BLaER1 treated with 17β-estradiol and CSF1 and Interleukin-3, amounts not matched to agents 10 nM and 100 nM (cell line): ENCODE measurements at regions not wholly inside any gene's neighbourhood (a gene's known extent, or its start where the extent isn't known, plus 50 kb on each side); places are given as distances from the start of the nearest gene placed in this dataset.

Source experiments
- H3K27ac ChIP-seq, 11 experiments: shearing (Covaris generic); formaldehyde crosslinking; 2 replicates each; pipeline ENCODE4 v1.8.1; 2022
- H3K27me3 ChIP-seq, 11 experiments: shearing (Covaris generic); formaldehyde crosslinking; 2 replicates each; pipeline ENCODE4 v1.8.1; 2022
- H3K36me3 ChIP-seq, 11 experiments: shearing (Covaris generic); formaldehyde crosslinking; 2 replicates each; pipeline ENCODE4 v1.8.1; 2022
- H3K4me1 ChIP-seq, 10 experiments: shearing (Covaris generic); formaldehyde crosslinking; 2 replicates each; pipeline ENCODE4 v1.8.1; 2022
- H3K4me2 ChIP-seq, 11 experiments: shearing (Covaris generic); formaldehyde crosslinking; 2 replicates each; pipeline ENCODE4 v1.8.1; 2022
- H3K4me3 ChIP-seq, 10 experiments: shearing (Covaris generic); formaldehyde crosslinking; 2 replicates each; pipeline ENCODE4 v1.8.1; 2022
- H3K9ac ChIP-seq, 11 experiments: shearing (Covaris generic); formaldehyde crosslinking; 2 replicates each; pipeline ENCODE4 v1.8.1; 2022
- H3K9me3 ChIP-seq, 11 experiments: shearing (Covaris generic); formaldehyde crosslinking; replicated peaks in 1 of 11; 2 replicates each; pipeline ENCODE4 v1.8.1; 2022
- H4K20me1 ChIP-seq, 11 experiments: shearing (Covaris generic); formaldehyde crosslinking; 2 replicates each; pipeline ENCODE4 v1.8.1; 2022
- Cebpa-rat ChIP-seq, 11 experiments: shearing (Covaris generic); IDR thresholded peaks; 2 replicates each; pipeline ENCODE4 v1.8.1; 2022

DNA sequence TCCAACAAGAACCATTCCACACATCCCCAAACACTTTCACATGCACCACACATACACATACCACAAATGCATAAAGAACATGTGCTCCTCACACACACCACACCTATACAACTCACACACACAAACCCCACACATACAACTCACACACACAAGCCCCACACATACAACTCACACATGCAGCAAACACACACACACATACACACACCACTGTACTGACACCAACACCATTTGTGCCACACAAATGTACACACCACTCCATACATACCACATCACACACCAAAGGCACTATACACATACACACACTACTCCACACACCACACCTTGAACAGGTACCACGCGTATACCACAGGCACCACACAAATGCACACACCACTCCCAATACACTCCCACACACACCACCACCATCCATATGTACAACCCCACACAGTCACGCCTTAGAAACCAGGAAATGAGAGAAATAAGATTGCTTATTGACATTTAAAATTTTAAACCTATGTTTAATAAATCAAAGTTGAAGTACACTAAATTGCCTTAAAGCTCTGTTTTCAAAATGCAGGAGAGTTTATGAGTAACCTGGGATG, 107.4 kb downstream of the ARL4A start:
- Histone ChIP-seq H3K27me3 (no peaks in the 10 kb centered on the region), H3K4me2 (no peak overlapping the region), H3K9ac (no peak overlapping the region), H4K20me1 (no peaks in the 10 kb centered on the region), H3K27ac (no peak overlapping the region), H3K4me1 (peaks cover 0 to 5% (median 0%) of the 10 kb centered on the region in 10 experiments; a peak in 1 of 20 replicates), H3K9me3 (peaks cover 0 to 29% (median 11%) of the 10 kb centered on the region in 11 experiments; a peak in 14 of 22 replicates), H3K36me3 (no peaks in the 10 kb centered on the region), H3K4me3 (no peak overlapping the region)
- no peak for TF ChIP-seq Cebpa-rat (IDR thresholded peaks at IDR 0.05)

DNA sequence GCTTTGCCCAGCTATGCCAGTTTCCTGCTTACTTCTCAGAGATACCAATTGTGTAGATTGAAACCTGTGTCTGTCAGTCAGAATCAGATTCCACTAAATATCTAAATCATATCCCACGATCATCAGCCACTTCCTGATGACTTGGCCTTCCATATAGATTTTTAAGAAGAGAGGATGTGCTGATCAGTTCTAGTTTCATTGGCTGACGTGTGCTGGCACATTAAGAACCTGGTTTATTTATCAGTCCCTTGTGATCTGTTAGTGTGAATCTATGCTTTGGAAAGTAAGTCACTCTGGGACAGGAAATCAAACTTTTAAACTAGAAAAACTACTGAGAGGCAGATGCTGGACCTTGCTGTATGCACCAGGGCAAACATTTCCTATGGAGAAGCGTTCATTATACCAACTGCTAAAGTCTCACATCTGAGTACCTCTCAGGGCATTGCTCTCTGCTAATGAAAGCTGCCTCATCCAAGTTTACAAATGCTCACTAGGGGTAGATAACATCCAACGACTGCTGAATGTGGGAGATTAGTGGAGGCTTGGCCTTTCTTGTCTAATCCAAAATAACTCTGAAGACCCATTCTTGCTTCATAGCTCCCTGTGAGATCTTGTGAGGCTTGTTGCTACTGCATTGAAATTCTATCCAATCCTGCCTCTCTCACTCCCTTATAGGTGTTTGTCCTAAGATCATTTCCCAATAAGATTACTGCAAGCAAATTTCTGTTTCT, 109.1 kb downstream of the ARL4A start:
- H3K9ac ChIP-seq, result no peak overlapping the region

DNA sequence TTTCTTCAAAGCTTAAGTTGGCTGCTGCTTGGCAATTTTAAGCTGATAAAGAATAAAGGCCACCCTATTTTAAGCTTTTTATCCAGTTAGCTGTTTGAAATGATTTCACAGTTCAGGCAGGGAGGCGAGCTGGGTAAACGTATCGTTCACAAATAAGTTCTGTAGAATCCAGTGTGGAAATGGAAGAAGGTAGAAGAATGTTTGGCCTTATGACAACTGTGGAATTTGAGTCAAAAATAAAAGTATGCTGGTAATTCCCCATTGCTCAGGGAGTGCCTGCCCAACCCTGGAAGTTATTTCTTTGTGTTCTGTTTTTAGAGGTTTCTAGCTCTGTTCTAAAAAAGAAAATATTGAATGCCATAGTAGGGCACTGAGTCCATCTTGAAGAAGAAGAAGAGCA, 113.1 kb downstream of the ARL4A start:
- Histone ChIP-seq H3K27me3 (peaks cover 0 to 10% (median 0%) of the 10 kb centered on the region in 11 experiments; a peak in 4 of 22 replicates), H3K27ac (no peak overlapping the region), H3K9ac (no peak overlapping the region), H4K20me1 (no peaks in the 10 kb centered on the region), H3K4me3 (no peak overlapping the region), H3K4me2 (0 out of 22 replicates have a peak overlapping the region, but pooled peaks of 1 of the 11 experiments have one; percentile 5), H3K9me3 (peaks cover 0 to 3% (median 0%) of the 10 kb centered on the region in 11 experiments; a peak in 2 of 22 replicates), H3K4me1 (peaks cover 0 to 39% (median 0%) of the 10 kb centered on the region in 10 experiments; a peak in 6 of 20 replicates), H3K36me3 (no peaks in the 10 kb centered on the region)
- no peak for TF ChIP-seq Cebpa-rat (IDR thresholded peaks at IDR 0.05)

More for the DNA sequence above, 109.1 kb downstream of the ARL4A start:
- H3K9me3 ChIP-seq, result peaks cover 0 to 29% (median 11%) of the 10 kb centered on the region in 11 experiments; a peak in 14 of 22 replicates
- H3K4me1 ChIP-seq, result peaks cover 0 to 5% (median 0%) of the 10 kb centered on the region in 10 experiments; a peak in 1 of 20 replicates
- H3K4me2 ChIP-seq, result no peak overlapping the region
- no peak overlapping the region for H3K4me3 ChIP-seq
- no peak overlapping the region for H3K27ac ChIP-seq
- no peaks in the 10 kb centered on the region for H3K36me3 ChIP-seq
- no peaks in the 10 kb centered on the region for H3K27me3 ChIP-seq
- no peaks in the 10 kb centered on the region for H4K20me1 ChIP-seq
- no peak for TF ChIP-seq Cebpa-rat (IDR thresholded peaks at IDR 0.05)

DNA sequence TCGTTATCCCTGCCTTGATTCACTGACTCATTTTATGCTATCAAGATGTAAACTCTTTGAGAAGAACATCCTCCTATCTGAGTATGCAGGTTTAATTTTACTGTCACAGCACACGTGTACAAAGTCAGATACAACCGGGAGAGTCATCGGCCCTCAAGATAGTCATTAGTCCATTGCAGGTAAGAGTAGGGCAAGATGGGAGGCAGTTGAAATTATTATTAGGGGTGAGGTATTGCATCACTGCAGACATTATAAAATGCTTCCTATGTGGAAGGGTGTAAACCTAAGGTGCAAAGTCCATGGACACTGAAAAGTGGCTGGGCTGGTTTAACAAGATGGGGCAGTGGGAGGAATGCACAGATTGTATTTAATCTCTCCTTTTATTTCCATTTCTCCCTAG, 113.7 kb downstream of the ARL4A start:
- H3K9ac ChIP-seq, result no peak overlapping the region
- no peaks in the 10 kb centered on the region for H4K20me1 ChIP-seq
- no peaks in the 10 kb centered on the region for H3K9me3 ChIP-seq
- no peak for TF ChIP-seq Cebpa-rat (IDR thresholded peaks at IDR 0.05)
- peaks cover 0 to 46% (median 0%) of the 10 kb centered on the region in 10 experiments; a peak in 6 of 20 replicates for H3K4me1 ChIP-seq
- H3K4me2 ChIP-seq, result no peak overlapping the region
- H3K27me3 ChIP-seq, result peaks cover 0 to 10% (median 0%) of the 10 kb centered on the region in 11 experiments; a peak in 4 of 22 replicates
- H3K27ac ChIP-seq, result no peak overlapping the region
- no peaks in the 10 kb centered on the region for H3K36me3 ChIP-seq
- H3K4me3 ChIP-seq, result no peak overlapping the region

DNA sequence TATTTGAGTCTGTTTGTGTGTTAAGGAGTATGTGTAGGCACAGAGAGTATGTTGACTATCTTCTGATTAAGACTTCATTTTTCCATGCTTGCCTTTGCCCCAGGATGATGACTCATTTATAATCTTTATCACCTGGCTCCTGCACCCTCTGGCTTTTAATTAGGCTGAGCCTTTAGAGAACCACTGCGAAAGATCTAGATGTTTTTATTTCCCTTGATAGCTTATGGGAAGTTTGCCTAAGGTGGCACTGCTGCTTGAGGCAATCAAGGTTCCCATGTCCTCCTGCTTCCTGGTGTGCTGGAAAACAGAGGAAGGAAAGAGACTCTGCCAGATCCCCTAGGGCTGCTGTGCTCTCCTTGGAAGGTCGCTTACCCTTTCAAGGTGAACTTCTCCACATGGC, 114.6 kb downstream of the ARL4A start:
- Histone ChIP-seq H3K4me3 (no peak overlapping the region), H3K9me3 (no peaks in the 10 kb centered on the region), H4K20me1 (no peaks in the 10 kb centered on the region), H3K4me1 (peaks cover 0 to 50% (median 0%) of the 10 kb centered on the region in 10 experiments; a peak in 6 of 20 replicates), H3K4me2 (peak overlapping the region in 2 of 11 experiments; percentile 24 to 25; a peak in 2 of 22 replicates), H3K36me3 (no peaks in the 10 kb centered on the region), H3K27me3 (peaks cover 0 to 10% (median 0%) of the 10 kb centered on the region in 11 experiments; a peak in 4 of 22 replicates), H3K27ac (no peak overlapping the region), H3K9ac (no peak overlapping the region)
- TF ChIP-seq Cebpa-rat (IDR thresholded peaks at IDR 0.05), result no peak

DNA sequence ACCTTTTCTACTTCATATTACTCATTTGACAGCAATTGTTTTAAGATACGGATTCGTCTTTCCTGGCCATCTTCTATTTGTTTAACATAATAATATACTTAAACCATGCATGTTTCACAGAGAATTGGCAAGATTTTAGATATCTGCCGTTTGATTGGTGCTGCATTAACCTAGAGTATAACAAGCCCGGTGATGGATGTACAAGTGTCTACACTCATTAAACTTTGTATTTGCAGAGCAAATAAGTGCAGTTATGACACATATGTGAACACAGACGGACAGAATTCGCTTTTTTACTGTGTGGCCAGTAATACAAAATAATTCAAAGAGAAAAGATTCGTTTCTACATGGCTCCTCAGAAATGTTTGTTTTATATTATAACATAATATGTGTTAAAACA, 116.1 kb downstream of the ARL4A start:
- no peak for TF ChIP-seq Cebpa-rat (IDR thresholded peaks at IDR 0.05)
- Histone ChIP-seq H3K4me2 (0 out of 22 replicates have a peak overlapping the region, but pooled peaks of 1 of the 11 experiments have one; percentile 25), H3K27me3 (peaks cover 0 to 10% (median 0%) of the 10 kb centered on the region in 11 experiments; a peak in 4 of 22 replicates), H3K4me1 (peaks cover 0 to 55% (median 0%) of the 10 kb centered on the region in 10 experiments; a peak in 6 of 20 replicates), H3K4me3 (no peak overlapping the region), H3K27ac (no peak overlapping the region), H3K36me3 (no peaks in the 10 kb centered on the region), H3K9ac (no peak overlapping the region), H3K9me3 (no peaks in the 10 kb centered on the region), H4K20me1 (no peaks in the 10 kb centered on the region)

DNA sequence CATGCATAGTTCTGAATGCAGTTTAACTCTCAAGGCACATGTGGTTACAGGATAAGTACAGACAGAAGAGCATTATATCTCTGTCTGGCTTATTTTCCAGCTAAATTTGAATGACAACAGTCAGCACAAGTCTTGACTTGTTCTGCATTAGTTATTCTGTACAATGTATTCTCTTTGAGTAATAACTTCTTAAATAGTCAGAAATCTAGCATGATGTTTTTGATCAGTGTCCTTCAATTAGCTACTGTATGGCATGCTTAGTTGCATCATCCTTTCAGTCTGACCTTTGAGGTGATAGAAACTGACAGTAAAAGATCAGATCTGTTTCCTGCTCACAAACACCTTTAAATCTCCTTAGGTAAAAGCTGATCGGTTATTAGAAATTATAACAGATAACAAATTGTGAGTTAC, 118.1 kb downstream of the ARL4A start:
- Histone ChIP-seq H3K27me3 (peaks cover 0 to 10% (median 0%) of the 10 kb centered on the region in 11 experiments; a peak in 4 of 22 replicates), H3K9me3 (no peaks in the 10 kb centered on the region), H3K9ac (peak overlapping the region in 1 of 11 experiments; percentile 13; a peak in 1 of 22 replicates), H3K36me3 (no peaks in the 10 kb centered on the region), H3K4me1 (peaks cover 0 to 55% (median 0%) of the 10 kb centered on the region in 10 experiments; a peak in 6 of 20 replicates), H3K4me2 (peak overlapping the region in 3 of 11 experiments; percentile 43 to 79 (median 59); a peak in 6 of 22 replicates), H3K27ac (peak overlapping the region in 3 of 11 experiments; percentile 32 to 79 (median 43); a peak in 5 of 22 replicates), H3K4me3 (no peak overlapping the region), H4K20me1 (no peaks in the 10 kb centered on the region)
- TF ChIP-seq Cebpa-rat (IDR thresholded peaks at IDR 0.05), result no peak

DNA sequence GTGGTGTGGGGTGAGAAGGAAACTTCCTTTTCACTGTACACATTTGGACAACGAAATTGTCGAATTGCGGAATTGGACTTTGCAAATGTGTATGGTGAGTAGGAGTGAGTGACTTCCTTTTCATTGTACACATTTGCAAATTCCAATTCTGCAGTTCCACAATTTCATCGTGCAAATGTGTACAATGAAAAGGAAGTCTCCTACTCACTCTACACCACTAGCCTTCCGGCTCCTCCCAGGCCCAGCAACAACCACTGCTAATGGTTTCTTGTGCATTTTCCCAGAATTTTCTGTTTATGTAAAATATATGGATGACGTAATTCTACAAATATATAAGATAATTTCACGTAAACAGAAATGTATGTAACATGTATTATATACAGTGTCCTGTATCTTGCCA, 118.5 kb downstream of the ARL4A start:
- no peaks in the 10 kb centered on the region for H4K20me1 ChIP-seq
- no peak for TF ChIP-seq Cebpa-rat (IDR thresholded peaks at IDR 0.05)
- peaks cover 0 to 56% (median 0%) of the 10 kb centered on the region in 10 experiments; a peak in 6 of 20 replicates for H3K4me1 ChIP-seq
- 0 out of 22 replicates have a peak overlapping the region, but pooled peaks of 1 of the 11 experiments have one; percentile 13 for H3K9ac ChIP-seq
- H3K9me3 ChIP-seq, result no peaks in the 10 kb centered on the region
- H3K4me3 ChIP-seq, result no peak overlapping the region
- H3K36me3 ChIP-seq, result no peaks in the 10 kb centered on the region
- peak overlapping the region in 3 of 11 experiments; percentile 43 to 79 (median 59); a peak in 6 of 22 replicates for H3K4me2 ChIP-seq
- peak overlapping the region in 3 of 11 experiments; percentile 32 to 79 (median 43); a peak in 4 of 22 replicates for H3K27ac ChIP-seq
- peaks cover 0 to 10% (median 0%) of the 10 kb centered on the region in 11 experiments; a peak in 4 of 22 replicates for H3K27me3 ChIP-seq

DNA sequence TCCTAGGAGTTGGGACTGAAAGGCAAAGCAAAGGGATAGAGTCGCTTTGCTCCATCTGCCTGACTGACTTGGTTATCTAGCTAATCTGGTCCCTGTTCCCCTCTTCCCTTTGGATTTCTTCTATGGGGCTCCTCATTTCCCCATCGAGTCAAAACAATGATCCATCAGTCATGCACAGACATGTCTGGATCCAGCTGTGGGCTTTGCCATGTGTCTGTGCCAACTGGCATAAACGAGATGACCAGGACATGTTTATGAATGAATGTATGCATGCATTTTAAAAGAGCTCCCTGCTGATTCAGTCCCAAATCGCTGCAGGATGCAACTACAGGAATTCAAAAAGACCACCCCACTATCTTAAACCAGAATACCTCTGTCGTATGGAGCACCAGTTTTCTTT, 122.0 kb downstream of the ARL4A start:
- Histone ChIP-seq H3K4me3 (no peak overlapping the region), H3K4me2 (no peak overlapping the region), H4K20me1 (no peaks in the 10 kb centered on the region), H3K27ac (no peak overlapping the region), H3K4me1 (peaks cover 0 to 50% (median 0%) of the 10 kb centered on the region in 10 experiments; a peak in 6 of 20 replicates), H3K27me3 (no peaks in the 10 kb centered on the region), H3K9ac (no peak overlapping the region), H3K36me3 (no peaks in the 10 kb centered on the region), H3K9me3 (peaks cover 0 to 6% (median 0%) of the 10 kb centered on the region in 11 experiments; a peak in 2 of 22 replicates)
- TF ChIP-seq Cebpa-rat (IDR thresholded peaks at IDR 0.05), result no peak
